ENCODE measurements at regions not wholly inside any gene's neighbourhood (a gene's known extent, or its start where the extent isn't known, plus 50 kb on each side); places are given as distances from the start of the nearest gene placed in this dataset.
"Not testable (repeated sequence)": the region's sequence is repeated elsewhere in the genome, so short reads cannot be mapped to it uniquely, and the experiment has no call there.

GRCh38 chr14:87419925-87420324 is 573.1 kb downstream of the GALC start:
- DNase-seq (ENCODE audit: low spot score) = no peak

DNA sequence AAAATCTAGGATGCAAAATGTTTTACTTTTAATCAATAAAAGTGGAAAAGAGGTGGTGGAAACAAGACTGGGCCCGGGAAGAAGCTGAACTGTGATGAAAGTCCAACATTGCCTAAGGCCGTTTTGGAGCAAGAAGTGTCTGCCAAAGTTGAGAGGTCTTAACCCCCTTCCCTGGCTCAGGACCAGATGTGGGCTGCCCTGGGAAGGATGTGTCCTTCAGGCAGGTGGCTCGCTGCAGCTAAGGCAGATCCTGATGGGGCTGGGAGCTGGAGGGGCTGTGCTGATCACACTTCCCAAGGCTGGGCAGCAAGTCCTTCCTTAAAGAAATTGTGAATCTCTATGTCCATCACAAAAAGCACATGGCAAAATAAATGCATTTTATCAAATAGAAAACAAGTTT is 581.6 kb downstream of the GALC start:
- DNase-seq (ENCODE audit: low spot score) = no peak

- DNase-seq (ENCODE audit: low spot score) = no peak
These were observed 583.6 kb downstream of the GALC start for GRCh38 chr14:87409393-87409792.

GRCh38 chr14:87407344-87407743 is 585.6 kb downstream of the GALC start:
- no peak for DNase-seq (ENCODE audit: low spot score)

DNA sequence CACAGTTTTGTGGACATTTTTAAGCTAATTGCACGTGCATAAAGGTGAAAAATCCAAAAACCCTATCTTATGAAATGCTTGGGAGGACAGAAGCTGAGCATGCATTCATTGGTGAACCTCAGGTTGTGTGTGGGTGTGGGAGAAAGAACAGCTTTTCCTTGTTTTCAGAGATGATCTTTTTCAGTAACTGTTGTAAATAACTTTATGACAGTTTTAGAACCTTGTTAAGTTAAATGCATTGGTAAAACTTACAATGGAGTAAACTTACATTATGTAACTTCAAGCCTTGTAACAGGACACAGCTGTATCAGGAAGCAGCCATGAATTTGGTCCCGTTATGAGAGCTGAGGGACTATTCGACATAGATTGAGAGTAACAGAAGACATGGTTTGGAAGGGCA is 587.4 kb downstream of the GALC start:
- no peak for DNase-seq (ENCODE audit: low spot score)

GRCh38 chr14:87397499-87397898 is 595.5 kb downstream of the GALC start:
- no peak for DNase-seq (ENCODE audit: low spot score)

DNA sequence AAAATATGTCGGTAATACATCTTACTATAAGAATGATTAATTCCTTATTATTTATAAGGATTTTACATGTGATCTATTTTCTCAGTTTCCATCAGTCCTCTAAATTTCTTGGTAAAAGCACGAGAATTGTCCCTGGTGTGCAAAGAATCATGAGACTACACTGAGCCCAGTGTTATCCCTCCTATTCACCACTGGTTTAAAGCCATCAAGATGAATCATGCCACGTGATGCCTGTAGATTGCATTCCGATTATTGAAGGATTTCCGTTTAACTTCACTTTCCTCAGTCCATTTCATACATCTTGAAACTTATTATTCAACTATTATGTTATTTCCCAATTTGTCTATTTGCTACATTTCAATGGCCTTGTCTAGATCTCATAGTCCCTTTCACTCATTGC is 601.9 kb downstream of the GALC start:
- no peak for DNase-seq (ENCODE audit: low spot score)

DNA sequence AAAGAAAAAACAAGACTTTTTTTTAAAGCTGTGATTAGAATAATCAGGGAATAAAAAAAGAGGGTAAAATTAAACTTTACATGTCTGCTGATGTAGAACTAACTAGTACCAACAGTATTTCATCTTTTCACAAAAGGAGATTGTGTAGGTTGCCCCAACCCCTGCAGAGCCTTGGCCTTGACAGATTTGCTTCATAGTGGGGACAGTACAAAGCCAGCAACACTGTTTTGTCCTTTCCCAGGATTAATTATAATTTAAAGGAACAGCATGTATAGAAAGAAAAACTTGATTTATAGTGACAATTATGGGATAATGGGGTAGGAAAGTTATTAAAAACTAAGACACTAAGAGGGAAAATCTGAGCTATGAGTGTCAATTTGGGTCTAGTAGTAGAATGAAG is 604.0 kb downstream of the GALC start:
- no peak for DNase-seq (ENCODE audit: low spot score)

- no peak for DNase-seq (ENCODE audit: low spot score)
These were observed 605.2 kb downstream of the GALC start for GRCh38 chr14:87387806-87388205.

- no peak for DNase-seq (ENCODE audit: low spot score)
These were observed 606.5 kb downstream of the GALC start for GRCh38 chr14:87386524-87386923.

DNA sequence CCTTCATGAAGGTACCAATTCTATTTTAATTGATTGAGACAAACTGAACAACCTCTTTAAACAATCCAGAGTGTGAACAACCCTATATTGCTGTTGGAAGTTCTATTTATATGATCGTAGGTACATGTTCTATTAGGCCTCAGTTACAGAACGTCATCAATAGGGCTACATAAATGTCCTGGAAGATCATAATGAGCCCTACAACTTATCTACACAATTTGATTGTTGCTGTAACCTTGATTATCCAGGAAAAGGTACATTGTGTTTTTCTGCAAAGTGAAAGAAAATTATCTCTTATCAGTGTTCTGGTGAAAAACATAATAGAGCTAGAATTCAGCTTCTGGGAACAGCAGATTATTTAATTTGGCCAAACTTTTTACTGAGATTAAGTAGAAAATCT is 612.9 kb downstream of the GALC start:
- no peak for DNase-seq (ENCODE audit: low spot score)

DNA sequence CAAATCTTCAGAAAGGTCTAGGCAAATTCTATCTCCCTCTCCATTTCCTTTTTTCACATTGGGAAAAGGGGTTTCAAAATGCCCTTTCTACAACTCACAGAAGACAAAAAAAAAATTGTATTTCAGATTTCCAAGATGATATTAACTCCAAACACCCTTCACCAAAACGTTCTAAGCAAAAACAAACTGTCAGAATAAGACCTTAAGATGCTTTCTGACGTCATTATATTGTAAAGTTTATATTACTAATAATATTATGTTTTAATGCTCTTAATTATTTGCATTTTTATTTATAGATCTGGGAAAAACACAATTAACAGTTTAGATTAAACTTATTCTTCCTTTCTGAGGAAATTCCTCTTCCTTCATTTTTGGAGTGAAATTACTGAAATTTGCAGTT is 624.2 kb downstream of the GALC start:
- no peak for DNase-seq (ENCODE audit: low spot score)

DNA sequence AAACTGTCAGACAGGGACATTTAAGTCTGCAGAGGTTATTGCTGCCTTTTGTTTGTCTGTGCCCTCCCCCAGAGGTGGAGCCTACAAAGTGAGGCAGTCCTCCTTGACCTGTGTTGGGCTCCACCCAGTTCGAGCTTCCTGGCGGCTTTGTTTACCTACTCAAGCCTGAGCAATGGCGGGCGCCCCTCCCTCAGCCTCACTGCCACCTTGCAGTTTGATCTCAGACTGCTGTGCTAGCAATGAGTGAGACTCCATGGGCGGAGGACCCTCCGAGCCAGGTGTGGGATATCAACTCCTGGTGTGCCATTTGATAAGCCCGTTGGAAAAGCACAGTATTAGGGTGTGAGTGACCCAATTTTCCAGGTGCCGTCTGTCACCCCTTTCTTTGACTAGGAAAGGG is 632.7 kb downstream of the GALC start:
- not testable (repeated sequence) for DNase-seq (ENCODE audit: low spot score)

- DNase-seq (ENCODE audit: low spot score) = no peak
These were observed 642.0 kb downstream of the GALC start for GRCh38 chr14:87351007-87351406.

DNA sequence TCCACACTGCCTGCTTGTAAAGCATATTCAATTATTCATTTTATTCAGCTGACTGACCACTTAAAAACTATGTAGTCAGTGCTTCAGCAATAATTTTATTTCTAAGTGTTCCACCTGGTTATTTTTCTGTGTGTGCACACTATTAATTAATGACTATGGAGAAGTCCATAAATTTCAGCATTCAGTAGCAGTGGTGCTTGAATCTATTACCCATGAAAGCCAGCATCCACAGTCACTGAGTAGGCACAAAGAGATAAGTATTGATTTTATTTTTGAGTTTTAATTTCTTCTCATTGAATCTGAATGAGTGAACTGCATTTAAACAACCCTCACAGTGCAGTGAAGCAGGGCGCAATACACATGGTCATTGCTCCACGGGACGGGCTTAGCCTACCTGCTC is 643.1 kb downstream of the GALC start:
- no peak for DNase-seq (ENCODE audit: low spot score)

GRCh38 chr14:87343652-87344051 is 649.3 kb downstream of the GALC start:
- no peak for DNase-seq (ENCODE audit: low spot score)

GRCh38 chr14:87334997-87335685 is 657.8 kb downstream of the GALC start:
- DNase-seq (ENCODE audit: low spot score) = no peak

DNA sequence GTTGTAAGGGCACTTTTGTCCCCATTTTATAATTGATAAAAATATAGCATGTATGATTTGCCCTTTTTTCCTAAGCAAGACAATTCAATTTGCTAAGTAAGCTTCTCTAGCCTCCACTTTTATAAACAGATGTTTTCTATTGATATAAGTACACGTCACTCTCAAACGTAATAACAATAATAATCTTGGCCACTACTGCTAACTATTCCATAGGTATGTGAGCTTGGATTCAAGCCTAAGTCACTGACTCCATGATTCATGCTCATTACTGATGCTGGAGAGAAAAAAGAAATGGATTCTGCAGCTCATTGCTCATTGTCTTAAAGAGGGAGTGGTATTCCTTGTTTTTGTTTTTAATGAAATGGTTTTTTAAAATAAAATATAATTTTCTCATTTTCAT is 661.0 kb downstream of the GALC start:
- no peak for DNase-seq (ENCODE audit: low spot score)

DNA sequence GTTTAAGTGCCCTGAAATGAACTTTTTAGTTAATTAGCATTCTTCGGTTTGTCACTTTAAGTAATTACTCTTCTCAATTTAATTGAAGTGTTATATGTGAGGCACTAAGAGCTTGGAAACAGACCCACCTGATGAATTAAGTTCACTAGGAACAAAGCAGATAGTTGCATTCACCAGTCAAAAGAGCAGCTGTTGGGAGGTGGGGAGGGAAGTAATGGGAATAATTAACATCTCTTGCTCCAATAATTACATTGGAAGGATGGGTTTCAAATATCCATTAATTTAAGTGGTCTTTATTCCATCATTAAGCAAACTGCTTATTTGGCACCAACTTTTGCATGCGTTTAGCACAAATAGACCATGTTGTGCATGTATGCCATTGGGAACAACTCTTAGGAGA is 667.2 kb downstream of the GALC start:
- no peak for DNase-seq (ENCODE audit: low spot score)

DNA sequence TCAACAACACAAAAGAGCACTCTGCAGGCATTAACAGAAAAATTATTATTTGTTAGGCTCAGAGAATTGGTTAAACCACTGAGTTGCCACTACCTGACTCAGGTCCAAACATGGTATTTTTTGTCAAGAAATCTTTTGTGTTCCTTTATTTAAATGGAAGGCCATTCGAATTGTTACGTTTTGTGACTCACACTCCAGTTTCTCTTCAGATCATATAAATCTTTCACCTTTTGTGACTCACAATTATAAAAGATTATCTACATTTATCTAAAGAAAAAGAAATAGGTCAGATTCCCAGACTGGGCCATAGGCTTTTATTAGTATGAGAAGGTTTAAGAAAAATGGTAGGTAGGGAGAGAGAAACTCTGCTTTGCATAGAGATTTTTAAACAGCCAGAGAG is 669.8 kb downstream of the GALC start:
- no peak for DNase-seq (ENCODE audit: low spot score)

- no peak for DNase-seq (ENCODE audit: low spot score)
These were observed 671.4 kb downstream of the GALC start for GRCh38 chr14:87321548-87321947.

DNA sequence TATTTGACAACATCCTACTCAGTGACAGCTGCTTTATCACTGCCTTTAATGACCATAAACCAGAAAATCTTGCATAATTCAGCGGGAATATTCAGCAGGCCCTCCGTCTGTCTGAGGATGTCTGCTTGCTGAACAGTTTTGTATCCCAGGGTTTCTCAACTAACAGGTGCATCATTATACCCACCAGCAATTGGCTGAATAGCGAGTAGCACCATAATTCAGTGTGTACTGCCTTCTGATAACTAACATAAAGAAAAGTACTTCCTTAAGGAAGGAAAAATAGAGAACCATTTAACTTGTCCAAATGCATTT is 680.1 kb downstream of the GALC start:
- DNase-seq (ENCODE audit: low spot score) = no peak

DNA sequence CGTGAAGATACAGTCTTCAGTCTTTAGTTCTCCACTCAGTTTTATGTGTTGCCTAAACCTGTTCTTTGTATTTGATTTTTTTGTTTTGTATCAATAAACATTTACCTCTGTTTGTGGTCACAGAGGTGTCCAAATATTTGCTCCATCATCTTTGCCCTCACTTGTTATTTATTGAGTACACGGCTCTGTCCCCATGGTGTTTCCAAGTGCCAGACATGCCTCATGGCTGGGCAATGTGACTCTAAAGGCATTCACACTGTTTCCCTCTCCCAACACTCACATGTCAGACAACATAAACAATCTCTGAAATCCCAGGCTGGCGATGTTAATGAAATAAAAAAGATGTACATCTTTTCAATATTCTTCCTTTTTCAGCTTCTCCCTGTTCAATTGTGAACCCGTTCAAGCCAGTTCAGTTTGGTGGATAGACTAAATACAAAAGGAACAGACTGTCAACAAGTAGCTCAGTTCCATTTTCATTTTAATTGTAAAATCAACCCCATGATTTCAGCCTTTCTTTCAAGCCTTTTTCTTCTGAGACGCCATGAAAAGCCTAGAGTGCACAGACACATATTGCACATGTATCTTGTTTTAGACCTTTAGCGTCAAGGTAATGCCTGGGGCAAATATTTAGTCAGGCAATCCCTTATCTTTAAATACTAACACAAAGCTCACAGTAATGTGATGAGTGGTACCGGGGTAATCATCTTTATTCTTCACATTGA is 680.7 kb downstream of the GALC start:
- DNase-seq (ENCODE audit: low spot score) = no peak

GRCh38 chr14:87309557-87309956 is 683.4 kb downstream of the GALC start:
- no peak for DNase-seq (ENCODE audit: low spot score)
